C4-2B (cell line): ENCODE measurements at regions not wholly inside any gene's neighbourhood (a gene's known extent, or its start where the extent isn't known, plus 50 kb on each side); places are given as distances from the start of the nearest gene placed in this dataset.

Source experiments
- ZFX ChIP-seq: fragments of 450-650 bp; IDR thresholded peaks from 2 replicates; pipeline ENCODE4 v1.6.1; 2017
- TF ChIP-seq, protein P1 (sequence below): fragments of 450-650 bp; conservative IDR thresholded peaks from 2 replicates; pipeline ENCODE4 v1.5.1; 2017; ENCODE audit warnings: mild to moderate bottlenecking

DNA sequence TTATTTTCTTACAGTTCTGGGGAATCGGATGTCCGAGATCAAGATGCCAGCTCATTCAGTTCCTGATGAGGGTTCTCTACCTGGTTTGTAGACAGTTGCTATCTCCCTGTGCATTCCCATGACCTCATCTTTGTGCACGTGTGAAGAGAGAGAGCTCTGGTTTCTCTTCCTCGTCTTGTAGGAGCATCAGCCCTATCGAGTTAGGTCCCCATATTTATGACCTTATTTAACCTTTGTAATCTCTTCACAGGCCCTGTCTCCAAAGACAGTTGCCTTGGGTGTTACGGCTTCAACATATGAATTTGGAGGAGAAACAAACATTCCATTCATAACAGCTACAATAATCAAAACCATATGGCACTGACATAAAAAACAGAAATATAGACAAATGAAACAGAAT is 455.3 kb downstream of the HACE1 start:
- TF ChIP-seq, protein P1, sequence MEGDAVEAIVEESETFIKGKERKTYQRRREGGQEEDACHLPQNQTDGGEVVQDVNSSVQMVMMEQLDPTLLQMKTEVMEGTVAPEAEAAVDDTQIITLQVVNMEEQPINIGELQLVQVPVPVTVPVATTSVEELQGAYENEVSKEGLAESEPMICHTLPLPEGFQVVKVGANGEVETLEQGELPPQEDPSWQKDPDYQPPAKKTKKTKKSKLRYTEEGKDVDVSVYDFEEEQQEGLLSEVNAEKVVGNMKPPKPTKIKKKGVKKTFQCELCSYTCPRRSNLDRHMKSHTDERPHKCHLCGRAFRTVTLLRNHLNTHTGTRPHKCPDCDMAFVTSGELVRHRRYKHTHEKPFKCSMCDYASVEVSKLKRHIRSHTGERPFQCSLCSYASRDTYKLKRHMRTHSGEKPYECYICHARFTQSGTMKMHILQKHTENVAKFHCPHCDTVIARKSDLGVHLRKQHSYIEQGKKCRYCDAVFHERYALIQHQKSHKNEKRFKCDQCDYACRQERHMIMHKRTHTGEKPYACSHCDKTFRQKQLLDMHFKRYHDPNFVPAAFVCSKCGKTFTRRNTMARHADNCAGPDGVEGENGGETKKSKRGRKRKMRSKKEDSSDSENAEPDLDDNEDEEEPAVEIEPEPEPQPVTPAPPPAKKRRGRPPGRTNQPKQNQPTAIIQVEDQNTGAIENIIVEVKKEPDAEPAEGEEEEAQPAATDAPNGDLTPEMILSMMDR = no peak
- no peak for TF ChIP-seq ZFX
